OCI-LY1 (cell line): ENCODE measurements at regions not wholly inside any gene's neighbourhood (a gene's known extent, or its start where the extent isn't known, plus 50 kb on each side); places are given as distances from the start of the nearest gene placed in this dataset.

Experiments used
- H2AFZ ChIP-seq: fragments of 200-600 bp; sonication (generic), shearing (Covaris generic); 2 replicates; pipeline ENCODE4 v1.6.0; 2014; ENCODE audit warnings: antibody characterized with exemption, mild to moderate bottlenecking, low read length
- H3F3A ChIP-seq: fragments of 200-600 bp; sonication (generic), shearing (Covaris generic); 2 replicates; pipeline ENCODE4 v1.6.0; 2014; ENCODE audit warnings: mild to moderate bottlenecking, antibody characterized with exemption, low read length, moderate library complexity; ENCODE audit not compliant: insufficient read depth
- H3K27ac ChIP-seq: fragments of 200-600 bp; sonication (generic); 2 replicates; pipeline ENCODE4 v1.5.1; 2014; ENCODE audit warnings: low read length, mixed run types, mild to moderate bottlenecking, low read depth; ENCODE audit not compliant: poor library complexity, severe bottlenecking
- H3K27me3 ChIP-seq: fragments of 200-600 bp; sonication (generic); 2 replicates; pipeline ENCODE4 v1.6.0; 2014; ENCODE audit warnings: antibody characterized with exemption, mild to moderate bottlenecking, low read length, moderate library complexity; ENCODE audit not compliant: insufficient read depth
- H3K36me3 ChIP-seq: fragments of 200-600 bp; sonication (generic); 2 replicates; pipeline ENCODE4 v1.6.1; 2014; ENCODE audit warnings: mild to moderate bottlenecking, antibody characterized with exemption, low read length, moderate library complexity, mixed read lengths; ENCODE audit not compliant: insufficient read depth
- H3K4me1 ChIP-seq: fragments of 200-600 bp; sonication (generic); 2 replicates; pipeline ENCODE4 v1.5.1; 2014; ENCODE audit warnings: mild to moderate bottlenecking, low read length, moderate library complexity; ENCODE audit not compliant: insufficient read depth, severe bottlenecking
- H3K4me2 ChIP-seq: fragments of 200-600 bp; sonication (generic), shearing (Covaris generic); 2 replicates; pipeline ENCODE4 v1.6.1; 2014; ENCODE audit warnings: low read length
- H3K4me3 ChIP-seq: fragments of 200-600 bp; sonication (generic); 2 replicates; pipeline ENCODE4 v1.5.1; 2014; ENCODE audit warnings: low read length, low read depth, mild to moderate bottlenecking, mixed read lengths; ENCODE audit not compliant: poor library complexity, severe bottlenecking
- H3K79me2 ChIP-seq: fragments of 200-600 bp; shearing (Covaris generic); 2 replicates; pipeline ENCODE4 v1.6.1; 2016; ENCODE audit warnings: mixed run types, low read length, mixed read lengths; ENCODE audit not compliant: insufficient read depth
- H3K9ac ChIP-seq: fragments of 200-600 bp; sonication (generic), shearing (Covaris generic); 2 replicates; pipeline ENCODE4 v1.6.1; 2014; ENCODE audit warnings: mild to moderate bottlenecking, low read length, mixed read lengths
- H3K9me2 ChIP-seq: fragments of 200-600 bp; sonication (generic), shearing (Covaris generic); 2 replicates; pipeline ENCODE4 v1.6.1; 2014; ENCODE audit warnings: low read depth, mild to moderate bottlenecking, low read length, mixed read lengths
- H3K9me3 ChIP-seq: fragments of 200-600 bp; shearing (Covaris generic); 2 replicates; pipeline ENCODE4 v1.6.1; 2014; ENCODE audit warnings: low read length, mixed read lengths
- H4K20me1 ChIP-seq: fragments of 200-600 bp; sonication (generic), shearing (Covaris generic); 2 replicates; pipeline ENCODE4 v1.6.0; 2016; ENCODE audit warnings: mild to moderate bottlenecking, low read length; ENCODE audit not compliant: insufficient read depth
- EZH2 ChIP-seq: fragments of 200-600 bp; sonication (generic), shearing (Covaris generic); IDR thresholded peaks from 2 replicates; pipeline ENCODE4 v1.8.0; 2017; ENCODE audit warnings: borderline replicate concordance, mixed run types, mild to moderate bottlenecking, antibody characterized with exemption, low read length, moderate library complexity, mixed read lengths
- TF ChIP-seq, protein P1 (sequence below): fragments of 200-600 bp; sonication (generic), shearing (Covaris generic); IDR thresholded peaks from 2 replicates; pipeline ENCODE4 v1.5.1; 2017; ENCODE audit warnings: mild to moderate bottlenecking, antibody characterized with exemption, low read length, moderate library complexity, mixed read lengths

GRCh38 chr15:87207990-87208580 is 1048.5 kb downstream of the NTRK3 start:
- no peaks in the 10 kb centered on the region for H3K4me1 ChIP-seq
- no peaks in the 10 kb centered on the region for H3K79me2 ChIP-seq
- no peak overlapping the region for H3K4me2 ChIP-seq
- H3K36me3 ChIP-seq = no peaks in the 10 kb centered on the region
- H3F3A ChIP-seq = no peaks in the 10 kb centered on the region
- no peak overlapping the region for H3K27ac ChIP-seq
- TF ChIP-seq, protein P1, sequence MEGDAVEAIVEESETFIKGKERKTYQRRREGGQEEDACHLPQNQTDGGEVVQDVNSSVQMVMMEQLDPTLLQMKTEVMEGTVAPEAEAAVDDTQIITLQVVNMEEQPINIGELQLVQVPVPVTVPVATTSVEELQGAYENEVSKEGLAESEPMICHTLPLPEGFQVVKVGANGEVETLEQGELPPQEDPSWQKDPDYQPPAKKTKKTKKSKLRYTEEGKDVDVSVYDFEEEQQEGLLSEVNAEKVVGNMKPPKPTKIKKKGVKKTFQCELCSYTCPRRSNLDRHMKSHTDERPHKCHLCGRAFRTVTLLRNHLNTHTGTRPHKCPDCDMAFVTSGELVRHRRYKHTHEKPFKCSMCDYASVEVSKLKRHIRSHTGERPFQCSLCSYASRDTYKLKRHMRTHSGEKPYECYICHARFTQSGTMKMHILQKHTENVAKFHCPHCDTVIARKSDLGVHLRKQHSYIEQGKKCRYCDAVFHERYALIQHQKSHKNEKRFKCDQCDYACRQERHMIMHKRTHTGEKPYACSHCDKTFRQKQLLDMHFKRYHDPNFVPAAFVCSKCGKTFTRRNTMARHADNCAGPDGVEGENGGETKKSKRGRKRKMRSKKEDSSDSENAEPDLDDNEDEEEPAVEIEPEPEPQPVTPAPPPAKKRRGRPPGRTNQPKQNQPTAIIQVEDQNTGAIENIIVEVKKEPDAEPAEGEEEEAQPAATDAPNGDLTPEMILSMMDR = no peak
- no peaks in the 10 kb centered on the region for H3K9me3 ChIP-seq
- no peaks in the 10 kb centered on the region for H4K20me1 ChIP-seq
- H3K9me2 ChIP-seq = no peaks in the 10 kb centered on the region
- H2AFZ ChIP-seq = no peak overlapping the region
- no peak overlapping the region for H3K4me3 ChIP-seq
- H3K9ac ChIP-seq = no peak overlapping the region
- no peaks in the 10 kb centered on the region for H3K27me3 ChIP-seq

DNA sequence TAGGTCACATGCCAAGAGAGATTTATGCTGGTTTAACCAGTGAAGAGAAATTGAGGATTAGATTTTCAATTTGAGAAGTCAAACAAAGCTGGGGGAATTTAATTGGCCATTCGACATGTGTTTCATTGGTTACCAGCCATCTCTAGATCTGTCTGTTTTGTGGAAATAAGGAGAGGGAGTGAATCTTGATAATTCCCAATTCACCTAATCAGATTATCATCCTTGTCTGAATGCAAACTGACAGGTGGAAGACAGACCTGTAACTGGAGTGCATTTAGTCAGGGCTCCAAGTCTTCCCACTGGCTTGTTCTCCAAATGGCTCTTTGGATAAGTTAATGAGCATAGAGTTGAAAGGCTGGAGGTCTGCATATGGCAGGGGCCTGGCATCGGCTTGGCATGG is 1049.3 kb downstream of the NTRK3 start:
- Histone ChIP-seq H3K79me2 (no peaks in the 10 kb centered on the region), H3K27me3 (no peaks in the 10 kb centered on the region), H3K9me3 (no peaks in the 10 kb centered on the region), H3K4me2 (no peak overlapping the region), H4K20me1 (no peaks in the 10 kb centered on the region), H3F3A (no peaks in the 10 kb centered on the region), H3K4me1 (no peaks in the 10 kb centered on the region), H2AFZ (no peak overlapping the region), H3K27ac (no peak overlapping the region), H3K4me3 (no peak overlapping the region), H3K36me3 (no peaks in the 10 kb centered on the region), H3K9me2 (no peaks in the 10 kb centered on the region), H3K9ac (no peak overlapping the region)
- no peak for TF ChIP-seq EZH2
- TF ChIP-seq, protein P1 = no peak

GRCh38 chr15:87201986-87202385 is 1054.6 kb downstream of the NTRK3 start:
- TF ChIP-seq, protein P1 = no peak
- no peak for TF ChIP-seq EZH2
- Histone ChIP-seq H3K27me3 (no peaks in the 10 kb centered on the region), H3K4me1 (no peaks in the 10 kb centered on the region)

More at GRCh38 chr15:87201986-87202385, 1054.6 kb downstream of the NTRK3 start:
- H4K20me1 ChIP-seq = no peaks in the 10 kb centered on the region
- H3K27ac ChIP-seq = no peak overlapping the region
- no peak overlapping the region for H2AFZ ChIP-seq
- H3K79me2 ChIP-seq = no peaks in the 10 kb centered on the region
- no peak overlapping the region for H3K9ac ChIP-seq
- H3K4me3 ChIP-seq = no peak overlapping the region
- no peaks in the 10 kb centered on the region for H3K36me3 ChIP-seq
- no peak overlapping the region for H3K4me2 ChIP-seq
- H3K9me2 ChIP-seq = no peaks in the 10 kb centered on the region
- no peaks in the 10 kb centered on the region for H3F3A ChIP-seq
- H3K9me3 ChIP-seq = no peaks in the 10 kb centered on the region
